ENCODE measurements at regions not wholly inside any gene's neighbourhood (a gene's known extent, or its start where the extent isn't known, plus 50 kb on each side); places are given as distances from the start of the nearest gene placed in this dataset.

DNA sequence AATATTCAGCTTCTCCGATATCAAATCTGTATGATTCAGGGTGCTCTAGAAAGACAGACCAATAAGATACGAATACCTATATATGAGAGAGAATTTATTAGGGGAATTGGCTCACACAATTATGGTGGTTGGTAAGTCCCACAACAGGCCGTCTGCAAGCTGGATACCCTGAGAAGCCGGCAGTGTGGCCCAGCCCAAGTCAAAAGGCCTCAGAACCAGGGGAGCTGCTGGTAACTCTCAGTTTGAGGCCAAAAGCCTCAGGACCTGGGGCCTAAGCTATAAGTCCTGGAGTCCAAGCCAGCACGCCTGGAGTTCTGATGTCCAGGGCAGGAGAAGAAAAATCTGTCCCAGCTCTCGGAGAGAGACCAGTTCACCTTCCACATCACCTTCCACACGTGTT lies 318.7 kb downstream of the BRD1 start:
- no peak for TF ChIP-seq EZH2 (IDR thresholded peaks at IDR 0.05)
- TF ChIP-seq POLR2AphosphoS5 (IDR thresholded peaks at IDR 0.05; ENCODE audit: borderline replicate concordance, low read depth, low read length), result no peak
- TF ChIP-seq FOXP2 (optimal IDR thresholded peaks at IDR 0.05; ENCODE audit: control extremely low read depth, extremely low read length, insufficient read depth), result no peak
